ENCODE measurements at regions not wholly inside any gene's neighbourhood (a gene's known extent, or its start where the extent isn't known, plus 50 kb on each side); places are given as distances from the start of the nearest gene placed in this dataset.

DNA sequence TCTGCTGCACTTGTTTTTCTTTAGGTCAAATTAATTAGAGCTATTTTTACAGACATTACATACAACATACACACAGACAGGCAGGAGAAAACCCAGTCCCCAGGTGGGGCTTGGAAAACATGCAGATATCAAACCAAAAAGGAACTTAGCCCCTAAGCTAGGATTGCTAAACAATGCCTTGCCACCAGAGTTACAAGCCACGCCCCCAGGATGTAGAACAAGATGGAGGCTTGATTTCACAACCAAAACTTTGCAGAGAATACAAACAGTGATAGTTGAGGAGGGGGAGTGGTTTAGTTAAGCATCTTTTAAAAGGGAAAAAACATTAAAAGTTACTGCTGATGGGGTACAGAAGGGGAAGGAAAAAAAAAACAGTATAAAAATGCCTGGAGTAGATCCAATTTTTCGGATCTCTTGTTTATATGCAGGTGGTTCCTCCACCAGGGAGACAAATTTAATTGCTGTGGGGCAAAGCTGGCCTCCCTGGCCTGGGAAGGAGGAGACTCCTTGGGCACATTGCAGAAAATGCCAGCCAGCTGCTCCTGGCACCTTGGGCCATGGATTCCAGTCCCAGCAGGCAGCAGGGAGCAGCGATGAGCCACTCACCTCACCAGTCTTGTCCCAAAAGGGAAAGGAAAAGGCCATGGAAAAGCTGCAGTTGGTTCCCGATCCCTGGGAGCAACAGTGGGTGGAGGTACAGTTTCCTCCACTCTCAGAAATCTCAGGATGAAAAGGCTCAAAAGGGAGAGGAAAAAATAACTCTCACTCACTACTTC, 348.4 kb upstream of the REG3G start (continued):
- no peak for TF ChIP-seq ZSCAN18 (CRISPR knock-in tag; IDR thresholded peaks at IDR 0.05)

DNA sequence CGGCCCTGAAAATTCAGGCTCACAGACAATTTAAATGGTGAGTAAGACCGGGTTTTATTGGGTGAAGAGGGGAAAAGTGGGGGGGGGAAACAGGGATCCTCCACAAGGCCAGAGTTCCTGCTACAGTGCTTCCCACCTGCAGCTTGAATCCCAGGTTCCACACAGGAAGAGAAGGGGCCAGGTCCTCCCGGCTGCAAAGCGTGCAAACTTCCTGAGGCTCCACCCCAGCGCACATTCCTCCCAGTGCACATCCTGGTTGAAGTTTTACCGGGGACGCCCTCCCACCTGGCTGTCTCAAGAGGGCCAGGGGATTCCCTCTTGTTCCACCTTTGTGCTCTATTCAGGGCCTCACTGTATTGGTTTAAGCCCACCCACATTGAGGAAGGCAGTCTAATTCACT, 347.7 kb upstream of the REG3G start:
- H3K36me3 Mint-ChIP-seq = no peaks in the 10 kb centered on the region
- H3K27ac Mint-ChIP-seq = no peak overlapping the region
- CTCF ChIA-PET = interaction anchor here (0.6 to 2.4 kb wide), 3 partner anchors 184 to 301 kb away, joined by 3 to 15 read pairs (median 4); no protein-coding TSS in a partner anchor
- 0 out of 2 replicates have a peak, but pooled peaks cover 5% of the 10 kb centered on the region for H3K9me3 Mint-ChIP-seq
- no peak overlapping the region for H3K4me3 Mint-ChIP-seq
- POLR2A ChIA-PET = interaction anchor here (0.6 kb wide), 1 partner anchor 193 kb away, joined by 3 read pairs; no protein-coding TSS in a partner anchor
- H3K27me3 Mint-ChIP-seq (ENCODE audit: low read depth) = 0 out of 2 replicates have a peak, but pooled peaks cover 1% of the 10 kb centered on the region
- no peak for TF ChIP-seq MYBL2 (CRISPR knock-in tag; IDR thresholded peaks at IDR 0.05)
- DNase-seq (ENCODE audit: low spot score) (no peak), ATAC-seq (peak; percentile 10; the same call in 1 of the 2 replicates)
- H3K4me1 Mint-ChIP-seq = peaks cover 21% of the 10 kb centered on the region

DNA sequence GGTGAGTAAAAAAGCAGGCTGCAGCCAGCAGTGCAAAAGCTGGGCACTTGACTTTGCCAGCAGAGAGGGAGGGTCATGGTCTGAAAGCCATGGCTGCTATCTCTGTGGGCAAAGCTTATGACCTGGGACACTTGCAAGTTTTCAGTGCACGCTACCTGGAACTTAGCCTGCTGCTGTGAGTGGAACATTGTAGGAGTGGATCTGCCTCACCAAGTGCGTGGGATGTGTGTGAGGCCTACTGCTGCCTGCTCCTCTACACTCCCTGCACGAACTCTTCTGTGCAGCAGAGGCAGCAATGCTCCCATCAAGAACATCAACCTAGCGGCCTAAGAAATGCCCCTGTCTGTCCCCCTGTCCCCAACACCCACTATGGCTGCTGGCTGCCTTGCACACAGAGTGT, 344.1 kb upstream of the REG3G start:
- no peaks in the 10 kb centered on the region for H3K36me3 Mint-ChIP-seq
- ChIA-PET CTCF (interaction anchor here (1.5 kb wide), 1 partner anchor 8 kb away, joined by 6 read pairs; no protein-coding TSS in a partner anchor), POLR2A (no interaction called here)
- no peak overlapping the region for H3K27ac Mint-ChIP-seq
- no peak for ATAC-seq
- no peak overlapping the region for H3K4me3 Mint-ChIP-seq
- no peaks in the 10 kb centered on the region for H3K27me3 Mint-ChIP-seq (ENCODE audit: low read depth)
- no peak for DNase-seq (ENCODE audit: low spot score)
- H3K9me3 Mint-ChIP-seq = peaks cover 15% of the 10 kb centered on the region
- H3K4me1 Mint-ChIP-seq = peaks cover 11% of the 10 kb centered on the region
- TF ChIP-seq, protein P1, sequence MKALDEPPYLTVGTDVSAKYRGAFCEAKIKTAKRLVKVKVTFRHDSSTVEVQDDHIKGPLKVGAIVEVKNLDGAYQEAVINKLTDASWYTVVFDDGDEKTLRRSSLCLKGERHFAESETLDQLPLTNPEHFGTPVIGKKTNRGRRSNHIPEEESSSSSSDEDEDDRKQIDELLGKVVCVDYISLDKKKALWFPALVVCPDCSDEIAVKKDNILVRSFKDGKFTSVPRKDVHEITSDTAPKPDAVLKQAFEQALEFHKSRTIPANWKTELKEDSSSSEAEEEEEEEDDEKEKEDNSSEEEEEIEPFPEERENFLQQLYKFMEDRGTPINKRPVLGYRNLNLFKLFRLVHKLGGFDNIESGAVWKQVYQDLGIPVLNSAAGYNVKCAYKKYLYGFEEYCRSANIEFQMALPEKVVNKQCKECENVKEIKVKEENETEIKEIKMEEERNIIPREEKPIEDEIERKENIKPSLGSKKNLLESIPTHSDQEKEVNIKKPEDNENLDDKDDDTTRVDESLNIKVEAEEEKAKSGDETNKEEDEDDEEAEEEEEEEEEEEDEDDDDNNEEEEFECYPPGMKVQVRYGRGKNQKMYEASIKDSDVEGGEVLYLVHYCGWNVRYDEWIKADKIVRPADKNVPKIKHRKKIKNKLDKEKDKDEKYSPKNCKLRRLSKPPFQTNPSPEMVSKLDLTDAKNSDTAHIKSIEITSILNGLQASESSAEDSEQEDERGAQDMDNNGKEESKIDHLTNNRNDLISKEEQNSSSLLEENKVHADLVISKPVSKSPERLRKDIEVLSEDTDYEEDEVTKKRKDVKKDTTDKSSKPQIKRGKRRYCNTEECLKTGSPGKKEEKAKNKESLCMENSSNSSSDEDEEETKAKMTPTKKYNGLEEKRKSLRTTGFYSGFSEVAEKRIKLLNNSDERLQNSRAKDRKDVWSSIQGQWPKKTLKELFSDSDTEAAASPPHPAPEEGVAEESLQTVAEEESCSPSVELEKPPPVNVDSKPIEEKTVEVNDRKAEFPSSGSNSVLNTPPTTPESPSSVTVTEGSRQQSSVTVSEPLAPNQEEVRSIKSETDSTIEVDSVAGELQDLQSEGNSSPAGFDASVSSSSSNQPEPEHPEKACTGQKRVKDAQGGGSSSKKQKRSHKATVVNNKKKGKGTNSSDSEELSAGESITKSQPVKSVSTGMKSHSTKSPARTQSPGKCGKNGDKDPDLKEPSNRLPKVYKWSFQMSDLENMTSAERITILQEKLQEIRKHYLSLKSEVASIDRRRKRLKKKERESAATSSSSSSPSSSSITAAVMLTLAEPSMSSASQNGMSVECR (CRISPR knock-in tag; IDR thresholded peaks at IDR 0.05; ENCODE audit: borderline replicate concordance) = no peak
- TF ChIP-seq, protein P2, sequence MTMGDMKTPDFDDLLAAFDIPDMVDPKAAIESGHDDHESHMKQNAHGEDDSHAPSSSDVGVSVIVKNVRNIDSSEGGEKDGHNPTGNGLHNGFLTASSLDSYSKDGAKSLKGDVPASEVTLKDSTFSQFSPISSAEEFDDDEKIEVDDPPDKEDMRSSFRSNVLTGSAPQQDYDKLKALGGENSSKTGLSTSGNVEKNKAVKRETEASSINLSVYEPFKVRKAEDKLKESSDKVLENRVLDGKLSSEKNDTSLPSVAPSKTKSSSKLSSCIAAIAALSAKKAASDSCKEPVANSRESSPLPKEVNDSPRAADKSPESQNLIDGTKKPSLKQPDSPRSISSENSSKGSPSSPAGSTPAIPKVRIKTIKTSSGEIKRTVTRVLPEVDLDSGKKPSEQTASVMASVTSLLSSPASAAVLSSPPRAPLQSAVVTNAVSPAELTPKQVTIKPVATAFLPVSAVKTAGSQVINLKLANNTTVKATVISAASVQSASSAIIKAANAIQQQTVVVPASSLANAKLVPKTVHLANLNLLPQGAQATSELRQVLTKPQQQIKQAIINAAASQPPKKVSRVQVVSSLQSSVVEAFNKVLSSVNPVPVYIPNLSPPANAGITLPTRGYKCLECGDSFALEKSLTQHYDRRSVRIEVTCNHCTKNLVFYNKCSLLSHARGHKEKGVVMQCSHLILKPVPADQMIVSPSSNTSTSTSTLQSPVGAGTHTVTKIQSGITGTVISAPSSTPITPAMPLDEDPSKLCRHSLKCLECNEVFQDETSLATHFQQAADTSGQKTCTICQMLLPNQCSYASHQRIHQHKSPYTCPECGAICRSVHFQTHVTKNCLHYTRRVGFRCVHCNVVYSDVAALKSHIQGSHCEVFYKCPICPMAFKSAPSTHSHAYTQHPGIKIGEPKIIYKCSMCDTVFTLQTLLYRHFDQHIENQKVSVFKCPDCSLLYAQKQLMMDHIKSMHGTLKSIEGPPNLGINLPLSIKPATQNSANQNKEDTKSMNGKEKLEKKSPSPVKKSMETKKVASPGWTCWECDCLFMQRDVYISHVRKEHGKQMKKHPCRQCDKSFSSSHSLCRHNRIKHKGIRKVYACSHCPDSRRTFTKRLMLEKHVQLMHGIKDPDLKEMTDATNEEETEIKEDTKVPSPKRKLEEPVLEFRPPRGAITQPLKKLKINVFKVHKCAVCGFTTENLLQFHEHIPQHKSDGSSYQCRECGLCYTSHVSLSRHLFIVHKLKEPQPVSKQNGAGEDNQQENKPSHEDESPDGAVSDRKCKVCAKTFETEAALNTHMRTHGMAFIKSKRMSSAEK (CRISPR knock-in tag; IDR thresholded peaks at IDR 0.05; ENCODE audit: borderline replicate concordance) = no peak
- TF ChIP-seq JAZF1 (CRISPR knock-in tag; IDR thresholded peaks at IDR 0.05) (no peak), ZNF396 (CRISPR knock-in tag; IDR thresholded peaks at IDR 0.05; ENCODE audit: borderline replicate concordance) (no peak), ZNF281 (CRISPR knock-in tag; IDR thresholded peaks at IDR 0.05) (no peak), OVOL2 (CRISPR knock-in tag; IDR thresholded peaks at IDR 0.05; ENCODE audit: borderline replicate concordance) (no peak), ZNF317 (CRISPR knock-in tag; IDR thresholded peaks at IDR 0.05; ENCODE audit: borderline replicate concordance, low read depth) (no peak), HMGA2 (CRISPR knock-in tag; IDR thresholded peaks at IDR 0.05) (no peak)
- TF ChIP-seq, protein P3, sequence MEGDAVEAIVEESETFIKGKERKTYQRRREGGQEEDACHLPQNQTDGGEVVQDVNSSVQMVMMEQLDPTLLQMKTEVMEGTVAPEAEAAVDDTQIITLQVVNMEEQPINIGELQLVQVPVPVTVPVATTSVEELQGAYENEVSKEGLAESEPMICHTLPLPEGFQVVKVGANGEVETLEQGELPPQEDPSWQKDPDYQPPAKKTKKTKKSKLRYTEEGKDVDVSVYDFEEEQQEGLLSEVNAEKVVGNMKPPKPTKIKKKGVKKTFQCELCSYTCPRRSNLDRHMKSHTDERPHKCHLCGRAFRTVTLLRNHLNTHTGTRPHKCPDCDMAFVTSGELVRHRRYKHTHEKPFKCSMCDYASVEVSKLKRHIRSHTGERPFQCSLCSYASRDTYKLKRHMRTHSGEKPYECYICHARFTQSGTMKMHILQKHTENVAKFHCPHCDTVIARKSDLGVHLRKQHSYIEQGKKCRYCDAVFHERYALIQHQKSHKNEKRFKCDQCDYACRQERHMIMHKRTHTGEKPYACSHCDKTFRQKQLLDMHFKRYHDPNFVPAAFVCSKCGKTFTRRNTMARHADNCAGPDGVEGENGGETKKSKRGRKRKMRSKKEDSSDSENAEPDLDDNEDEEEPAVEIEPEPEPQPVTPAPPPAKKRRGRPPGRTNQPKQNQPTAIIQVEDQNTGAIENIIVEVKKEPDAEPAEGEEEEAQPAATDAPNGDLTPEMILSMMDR (IDR thresholded peaks at IDR 0.05) = no peak
- TF ChIP-seq, protein P4, sequence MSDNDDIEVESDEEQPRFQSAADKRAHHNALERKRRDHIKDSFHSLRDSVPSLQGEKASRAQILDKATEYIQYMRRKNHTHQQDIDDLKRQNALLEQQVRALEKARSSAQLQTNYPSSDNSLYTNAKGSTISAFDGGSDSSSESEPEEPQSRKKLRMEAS (CRISPR knock-in tag; IDR thresholded peaks at IDR 0.05) = no peak
- TF ChIP-seq, protein P5, sequence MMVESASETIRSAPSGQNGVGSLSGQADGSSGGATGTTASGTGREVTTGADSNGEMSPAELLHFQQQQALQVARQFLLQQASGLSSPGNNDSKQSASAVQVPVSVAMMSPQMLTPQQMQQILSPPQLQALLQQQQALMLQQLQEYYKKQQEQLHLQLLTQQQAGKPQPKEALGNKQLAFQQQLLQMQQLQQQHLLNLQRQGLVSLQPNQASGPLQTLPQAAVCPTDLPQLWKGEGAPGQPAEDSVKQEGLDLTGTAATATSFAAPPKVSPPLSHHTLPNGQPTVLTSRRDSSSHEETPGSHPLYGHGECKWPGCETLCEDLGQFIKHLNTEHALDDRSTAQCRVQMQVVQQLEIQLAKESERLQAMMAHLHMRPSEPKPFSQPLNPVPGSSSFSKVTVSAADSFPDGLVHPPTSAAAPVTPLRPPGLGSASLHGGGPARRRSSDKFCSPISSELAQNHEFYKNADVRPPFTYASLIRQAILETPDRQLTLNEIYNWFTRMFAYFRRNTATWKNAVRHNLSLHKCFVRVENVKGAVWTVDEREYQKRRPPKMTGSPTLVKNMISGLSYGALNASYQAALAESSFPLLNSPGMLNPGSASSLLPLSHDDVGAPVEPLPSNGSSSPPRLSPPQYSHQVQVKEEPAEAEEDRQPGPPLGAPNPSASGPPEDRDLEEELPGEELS (CRISPR knock-in tag; IDR thresholded peaks at IDR 0.05) = no peak
